ENCODE measurements at regions not wholly inside any gene's neighbourhood (a gene's known extent, or its start where the extent isn't known, plus 50 kb on each side); places are given as distances from the start of the nearest gene placed in this dataset.

- ChIA-PET POLR2A (no interaction called here), CTCF (no interaction called here)
- H3K36me3 ChIP-seq (ENCODE audit: control insufficient read depth, insufficient read depth, low read length), result no peaks in the 10 kb centered on the region
- TF ChIP-seq TCF7L2 (IDR thresholded peaks at IDR 0.05; ENCODE audit: low read depth, low read length), result no peak
- TF ChIP-seq REST (IDR thresholded peaks at IDR 0.05; ENCODE audit: insufficient read depth in 1 of 2, low read depth in 2 of 2, low read length in 1 of 2), result no peak
- TF ChIP-seq SIN3A (IDR thresholded peaks at IDR 0.05; ENCODE audit: borderline replicate concordance, insufficient read depth, low read depth, low read length), result no peak
- no peak for TF ChIP-seq POLR2AphosphoS5 (IDR thresholded peaks at IDR 0.05; ENCODE audit: low read depth, low read length)
- TF ChIP-seq CTCF (IDR thresholded peaks at IDR 0.05), result no peak
- H3K4me3 ChIP-seq (ENCODE audit: low read depth in 2 of 2, low read length in 2 of 2), result no peak overlapping the region
- ATAC-seq, result no peak
- intact Hi-C loops (cut with micrococcal nuclease; ENCODE audit: unreplicated experiment), result no loop called here
- H3K27me3 ChIP-seq (ENCODE audit: control insufficient read depth, insufficient read depth, low read length), result no peaks in the 10 kb centered on the region
- no peaks in the 10 kb centered on the region for H3K4me1 ChIP-seq (ENCODE audit: control insufficient read depth, insufficient read depth, low read length)
- BruUV-seq (replicated peaks), result no TSS peak
- no peak for DNase-seq (ENCODE audit: low read depth, low spot score)
- H3K27ac ChIP-seq (ENCODE audit: low read length), result no peak overlapping the region
- in situ Hi-C loops (cut with HindIII; ENCODE audit: low pct_unique_long_range_greater_than_20kb, low sequenced_read_pairs), result no loop called here
- H3K9me3 ChIP-seq (ENCODE audit: control insufficient read depth, insufficient read depth, low read depth, low read length), result 0 out of 2 replicates have a peak, but pooled peaks cover 3% of the 10 kb centered on the region
These were observed 319.1 kb downstream of the ZPLD1 start for GRCh38 chr3:102753901-102754300.

GRCh38 chr3:102756706-102757105 is 321.9 kb downstream of the ZPLD1 start:
- no peaks in the 10 kb centered on the region for H3K27me3 ChIP-seq (ENCODE audit: control insufficient read depth, insufficient read depth, low read length)
- TF ChIP-seq POLR2AphosphoS5 (IDR thresholded peaks at IDR 0.05; ENCODE audit: low read depth, low read length) (no peak), CTCF (IDR thresholded peaks at IDR 0.05) (no peak), SIN3A (IDR thresholded peaks at IDR 0.05; ENCODE audit: borderline replicate concordance, insufficient read depth, low read depth, low read length) (no peak), REST (IDR thresholded peaks at IDR 0.05; ENCODE audit: insufficient read depth in 1 of 2, low read depth in 2 of 2, low read length in 1 of 2) (no peak), TCF7L2 (IDR thresholded peaks at IDR 0.05; ENCODE audit: low read depth, low read length) (no peak)
- POLR2A ChIA-PET, result no interaction called here
- H3K4me3 ChIP-seq (ENCODE audit: low read depth in 2 of 2, low read length in 2 of 2), result no peak overlapping the region
- DNase-seq (ENCODE audit: low read depth, low spot score), result no peak
- no peak for ATAC-seq
- H3K4me1 ChIP-seq (ENCODE audit: control insufficient read depth, insufficient read depth, low read length), result no peaks in the 10 kb centered on the region
- CTCF ChIA-PET, result no interaction called here
- 0 out of 2 replicates have a peak, but pooled peaks cover 3% of the 10 kb centered on the region for H3K9me3 ChIP-seq (ENCODE audit: control insufficient read depth, insufficient read depth, low read depth, low read length)
- no peak overlapping the region for H3K27ac ChIP-seq (ENCODE audit: low read length)
- no TSS peak for BruUV-seq (replicated peaks)
- in situ Hi-C loops (cut with HindIII; ENCODE audit: low pct_unique_long_range_greater_than_20kb, low sequenced_read_pairs), result no loop called here
- no peaks in the 10 kb centered on the region for H3K36me3 ChIP-seq (ENCODE audit: control insufficient read depth, insufficient read depth, low read length)
- intact Hi-C loops (cut with micrococcal nuclease; ENCODE audit: unreplicated experiment), result no loop called here
